EH (cell line): ENCODE measurements at regions not wholly inside any gene's neighbourhood (a gene's known extent, or its start where the extent isn't known, plus 50 kb on each side); places are given as distances from the start of the nearest gene placed in this dataset.

Experiments
- DNase-seq: peaks from one replicate; pipeline ENCODE4 v3.0.0-alpha.2; 2015; ENCODE audit warnings: low read depth

GRCh38 chr13:104766319-104766718 lies 1700.1 kb upstream of the SLC10A2 start:
- DNase-seq: no peak

GRCh38 chr13:104764600-104764999 lies 1698.4 kb upstream of the SLC10A2 start:
- DNase-seq: no peak

- no peak for DNase-seq
These were observed 1692.9 kb upstream of the SLC10A2 start for GRCh38 chr13:104759069-104759468.

- no peak for DNase-seq
These were observed 1691.5 kb upstream of the SLC10A2 start for GRCh38 chr13:104757712-104758111.

GRCh38 chr13:104750377-104750776 lies 1684.2 kb upstream of the SLC10A2 start:
- DNase-seq: no peak

- no peak for DNase-seq
These were observed 1674.5 kb upstream of the SLC10A2 start for GRCh38 chr13:104740641-104741222.

- DNase-seq: no peak
These were observed 1671.5 kb upstream of the SLC10A2 start for GRCh38 chr13:104737713-104738112.

GRCh38 chr13:104733427-104733826 lies 1667.2 kb upstream of the SLC10A2 start:
- DNase-seq: no peak

- DNase-seq: no peak
These were observed 1648.9 kb upstream of the SLC10A2 start for GRCh38 chr13:104715111-104715510.

- no peak for DNase-seq
These were observed 1639.0 kb upstream of the SLC10A2 start for GRCh38 chr13:104705031-104705750.

GRCh38 chr13:104701591-104701990 lies 1635.4 kb upstream of the SLC10A2 start:
- DNase-seq: no peak

GRCh38 chr13:104694397-104694796 lies 1628.2 kb upstream of the SLC10A2 start:
- no peak for DNase-seq

- DNase-seq: no peak
These were observed 1626.9 kb upstream of the SLC10A2 start for GRCh38 chr13:104693126-104693525.

- no peak for DNase-seq
These were observed 1625.7 kb upstream of the SLC10A2 start for GRCh38 chr13:104691767-104692467.

GRCh38 chr13:104686484-104686883 lies 1620.3 kb upstream of the SLC10A2 start:
- DNase-seq: no peak

GRCh38 chr13:104683789-104684188 lies 1617.6 kb upstream of the SLC10A2 start:
- no peak for DNase-seq

GRCh38 chr13:104678161-104678560 lies 1611.9 kb upstream of the SLC10A2 start:
- no peak for DNase-seq

- no peak for DNase-seq
These were observed 1605.7 kb upstream of the SLC10A2 start for GRCh38 chr13:104671901-104672300.

GRCh38 chr13:104657196-104657595 lies 1591.0 kb upstream of the SLC10A2 start:
- DNase-seq: no peak

GRCh38 chr13:104650431-104650830 lies 1584.2 kb upstream of the SLC10A2 start:
- no peak for DNase-seq

GRCh38 chr13:104648291-104648690 lies 1582.1 kb upstream of the SLC10A2 start:
- DNase-seq: no peak

- no peak for DNase-seq
These were observed 1579.6 kb upstream of the SLC10A2 start for GRCh38 chr13:104645786-104646185.

- no peak for DNase-seq
These were observed 1575.1 kb upstream of the SLC10A2 start for GRCh38 chr13:104641309-104641708.
